ENCODE measurements at regions not wholly inside any gene's neighbourhood (a gene's known extent, or its start where the extent isn't known, plus 50 kb on each side); places are given as distances from the start of the nearest gene placed in this dataset.

- no peak overlapping the region for H3K27ac Mint-ChIP-seq (ENCODE audit: low read depth, unreplicated experiment)
- no peak overlapping the region for H3K4me3 Mint-ChIP-seq (ENCODE audit: unreplicated experiment)
- no TSS peak for BruUV-seq (replicated peaks)
- intact Hi-C loops (cut with micrococcal nuclease) = no loop called here
- H3K36me3 Mint-ChIP-seq (ENCODE audit: insufficient read depth, unreplicated experiment) = no peaks in the 10 kb centered on the region
- H3K27me3 Mint-ChIP-seq (ENCODE audit: insufficient read depth, unreplicated experiment) = no peaks in the 10 kb centered on the region
- H3K9me3 Mint-ChIP-seq (ENCODE audit: unreplicated experiment) = no peaks in the 10 kb centered on the region
- TF ChIP-seq CTCF (IDR thresholded peaks at IDR 0.05; ENCODE audit: unreplicated experiment) = no peak
- CTCF ChIA-PET = no interaction called here
- no peaks in the 10 kb centered on the region for H3K4me1 Mint-ChIP-seq (ENCODE audit: insufficient read depth, unreplicated experiment)
- POLR2A ChIA-PET = no interaction called here
- DNase-seq (ENCODE audit: unreplicated experiment) = no peak
Measured at GRCh38 chr17:13293421-13293820, 275.6 kb upstream of the ELAC2 start.

GRCh38 chr17:13292291-13292690, 274.5 kb upstream of the ELAC2 start:
- H3K4me3 Mint-ChIP-seq (ENCODE audit: unreplicated experiment) = no peak overlapping the region
- no peaks in the 10 kb centered on the region for H3K27me3 Mint-ChIP-seq (ENCODE audit: insufficient read depth, unreplicated experiment)
- DNase-seq (ENCODE audit: unreplicated experiment) = no peak
- no peaks in the 10 kb centered on the region for H3K9me3 Mint-ChIP-seq (ENCODE audit: unreplicated experiment)
- CTCF ChIA-PET = no interaction called here
- no peak overlapping the region for H3K27ac Mint-ChIP-seq (ENCODE audit: low read depth, unreplicated experiment)
- no TSS peak for BruUV-seq (replicated peaks)
- no peaks in the 10 kb centered on the region for H3K36me3 Mint-ChIP-seq (ENCODE audit: insufficient read depth, unreplicated experiment)
- no peaks in the 10 kb centered on the region for H3K4me1 Mint-ChIP-seq (ENCODE audit: insufficient read depth, unreplicated experiment)
- no peak for TF ChIP-seq CTCF (IDR thresholded peaks at IDR 0.05; ENCODE audit: unreplicated experiment)
- intact Hi-C loops (cut with micrococcal nuclease) = no loop called here
- POLR2A ChIA-PET = no interaction called here

GRCh38 chr17:13288248-13288647, 270.4 kb upstream of the ELAC2 start:
- Mint-ChIP-seq H3K4me3 (ENCODE audit: unreplicated experiment) (no peak overlapping the region), H3K4me1 (ENCODE audit: insufficient read depth, unreplicated experiment) (no peaks in the 10 kb centered on the region), H3K9me3 (ENCODE audit: unreplicated experiment) (no peaks in the 10 kb centered on the region), H3K36me3 (ENCODE audit: insufficient read depth, unreplicated experiment) (no peaks in the 10 kb centered on the region), H3K27me3 (ENCODE audit: insufficient read depth, unreplicated experiment) (no peaks in the 10 kb centered on the region), H3K27ac (ENCODE audit: low read depth, unreplicated experiment) (no peak overlapping the region)
- no peak for DNase-seq (ENCODE audit: unreplicated experiment)
- POLR2A ChIA-PET = no interaction called here
- CTCF ChIA-PET = no interaction called here
- intact Hi-C loops (cut with micrococcal nuclease) = no loop called here
- no TSS peak for BruUV-seq (replicated peaks)
- no peak for TF ChIP-seq CTCF (IDR thresholded peaks at IDR 0.05; ENCODE audit: unreplicated experiment)

- TF ChIP-seq CTCF (IDR thresholded peaks at IDR 0.05; ENCODE audit: unreplicated experiment) = no peak
- Mint-ChIP-seq H3K4me1 (ENCODE audit: insufficient read depth, unreplicated experiment) (no peaks in the 10 kb centered on the region), H3K27ac (ENCODE audit: low read depth, unreplicated experiment) (no peak overlapping the region), H3K27me3 (ENCODE audit: insufficient read depth, unreplicated experiment) (no peaks in the 10 kb centered on the region), H3K36me3 (ENCODE audit: insufficient read depth, unreplicated experiment) (no peaks in the 10 kb centered on the region), H3K9me3 (ENCODE audit: unreplicated experiment) (no peaks in the 10 kb centered on the region), H3K4me3 (ENCODE audit: unreplicated experiment) (no peak overlapping the region)
- ChIA-PET CTCF (interaction anchor here (0.6 kb wide), 1 partner anchor 11 kb away, joined by 3 read pairs; no protein-coding TSS in a partner anchor), POLR2A (no interaction called here)
- no peak for DNase-seq (ENCODE audit: unreplicated experiment)
- intact Hi-C loops (cut with micrococcal nuclease) = no loop called here
- no TSS peak for BruUV-seq (replicated peaks)
Measured at GRCh38 chr17:13287226-13287625, 269.4 kb upstream of the ELAC2 start.
